SH-SY5Y (cell line): ENCODE measurements at regions not wholly inside any gene's neighbourhood (a gene's known extent, or its start where the extent isn't known, plus 50 kb on each side); places are given as distances from the start of the nearest gene placed in this dataset.

ENCODE experiments used
- GATA2 ChIP-seq: IDR thresholded peaks from 2 replicates; pipeline ENCODE4 v1.6.1; 2011; ENCODE audit warnings: mild to moderate bottlenecking, low read depth, low read length
- GATA3 ChIP-seq: IDR thresholded peaks from 2 replicates; pipeline ENCODE4 v1.6.1; 2011; ENCODE audit warnings: low read depth, mild to moderate bottlenecking, low read length, moderate library complexity

GRCh38 chr3:182142928-182143327 is 431.2 kb downstream of the SOX2 start:
- no peak for TF ChIP-seq GATA2
- no peak for TF ChIP-seq GATA3
